Left renal pelvis (tissue), 4 donors: ENCODE measurements at regions not wholly inside any gene's neighbourhood (a gene's known extent, or its start where the extent isn't known, plus 50 kb on each side); places are given as distances from the start of the nearest gene placed in this dataset.

Source experiments
- DNase-seq, 4 donors: peaks; one replicate each; pipeline ENCODE4 v3.0.0-alpha.2; 2013; ENCODE audit warnings: low read depth in 4 of 4, low spot score in 3 of 4

GRCh38 chr2:105574796-105575344 is 169.8 kb upstream of the NCK2 start:
- no peak for DNase-seq

DNA sequence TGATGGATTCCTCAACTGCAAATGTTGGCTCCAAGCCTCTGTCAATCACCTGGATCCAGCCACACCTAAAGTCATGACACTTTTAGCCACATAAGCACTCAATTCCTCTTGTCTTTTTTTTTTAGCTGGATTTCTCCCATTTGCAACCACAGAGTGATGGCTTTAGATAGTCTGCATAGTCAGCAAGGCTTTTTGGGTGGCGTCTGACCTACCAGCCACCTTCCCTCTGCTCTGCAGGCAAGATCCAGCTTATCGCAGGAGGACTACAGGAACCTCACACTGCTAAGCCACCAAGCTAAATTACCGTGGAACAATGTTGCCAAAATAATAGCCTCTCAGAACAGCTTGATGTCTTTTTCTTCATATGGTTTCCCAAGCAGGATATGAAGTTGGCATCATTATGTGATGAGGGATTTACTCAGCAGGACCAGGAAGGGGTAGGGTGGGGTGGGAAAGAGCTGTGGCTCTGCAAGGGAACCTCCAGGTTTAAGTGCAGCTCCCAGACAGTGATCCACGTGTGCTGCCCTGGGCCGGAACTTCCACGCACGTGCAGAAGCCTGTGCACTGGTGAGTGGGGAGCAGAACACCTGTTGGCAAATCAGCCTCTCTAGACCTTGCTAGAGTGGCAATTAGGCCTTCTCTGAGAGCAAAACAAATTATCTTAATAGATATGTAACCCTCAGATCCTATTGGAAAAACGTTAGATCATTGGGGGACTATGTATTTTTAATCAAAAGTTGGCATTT is 170.6 kb upstream of the NCK2 start:
- no peak for DNase-seq

DNA sequence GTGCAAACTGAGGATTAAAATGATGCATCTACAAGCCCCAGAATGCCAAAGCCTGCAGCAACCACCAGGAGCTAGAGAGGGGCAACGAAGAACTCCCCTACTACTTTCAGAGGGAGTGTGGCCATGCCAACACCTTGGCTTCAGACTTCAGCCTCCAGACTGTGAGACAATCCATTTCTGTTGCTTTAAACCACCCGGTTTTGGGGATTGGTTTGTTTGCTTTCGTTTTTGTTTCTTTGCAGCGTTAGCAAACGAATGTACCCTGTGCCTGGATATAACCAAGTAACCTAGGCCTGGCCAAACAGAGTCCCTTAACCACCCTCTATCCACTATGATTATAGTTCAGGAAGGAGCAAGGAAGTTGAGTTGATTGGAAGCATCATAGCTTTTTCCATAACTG is 171.2 kb upstream of the NCK2 start:
- no peak for DNase-seq

GRCh38 chr2:105571445-105571987 is 172.7 kb upstream of the FHL2 start:
- DNase-seq = no peak

GRCh38 chr2:105570757-105571156 is 171.9 kb upstream of the FHL2 start:
- DNase-seq = no peak

GRCh38 chr2:105570326-105570725 is 171.5 kb upstream of the FHL2 start:
- DNase-seq = no peak

DNA sequence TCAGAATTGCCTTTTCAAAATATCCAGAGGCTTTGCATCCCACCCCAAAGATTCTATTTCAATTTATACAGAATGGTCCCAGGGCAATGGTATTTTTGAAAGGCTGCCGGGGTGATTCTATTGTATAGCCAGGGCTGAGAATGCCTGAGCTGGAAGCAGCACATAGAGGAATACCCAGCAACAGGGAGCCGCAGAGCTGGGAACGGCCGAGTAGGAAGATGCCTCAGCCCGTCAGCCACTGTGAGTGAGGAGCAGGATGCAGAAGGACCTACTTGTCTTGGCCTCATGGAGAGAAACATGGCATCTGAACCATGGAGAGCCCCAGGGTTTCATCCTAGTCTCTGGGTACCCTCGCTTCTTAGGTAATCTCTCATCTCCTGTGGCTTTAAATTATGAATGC is 170.8 kb upstream of the FHL2 start:
- no peak for DNase-seq

DNA sequence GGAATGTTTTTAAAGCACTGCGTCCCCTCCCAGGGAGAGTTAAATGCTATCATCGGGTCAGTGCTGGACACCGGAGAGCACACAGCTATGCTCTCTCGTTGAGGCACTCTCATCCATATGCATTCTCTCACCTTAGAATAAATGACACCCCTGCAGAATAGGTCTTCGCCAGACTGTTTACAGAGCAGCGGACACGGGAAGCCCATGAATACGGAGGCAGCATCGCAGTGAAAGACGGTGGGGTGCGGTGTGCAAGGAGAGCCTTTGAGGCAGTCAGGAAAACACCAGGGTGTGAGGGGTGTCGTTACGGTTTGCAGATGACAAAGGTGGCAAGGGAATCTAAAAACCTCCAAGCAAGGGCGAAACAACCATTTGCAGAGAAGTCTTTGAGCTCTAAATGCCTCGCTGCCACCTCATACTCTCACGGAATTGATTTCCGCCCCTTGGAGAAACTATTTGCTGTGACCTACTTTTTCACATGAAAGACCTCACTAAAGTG is 169.2 kb upstream of the FHL2 start:
- no peak for DNase-seq

- no peak for DNase-seq
Observed at GRCh38 chr2:105563000-105563719, 164.3 kb upstream of the FHL2 start.

- no peak for DNase-seq
Observed at GRCh38 chr2:105561401-105561800, 162.6 kb upstream of the FHL2 start.

DNA sequence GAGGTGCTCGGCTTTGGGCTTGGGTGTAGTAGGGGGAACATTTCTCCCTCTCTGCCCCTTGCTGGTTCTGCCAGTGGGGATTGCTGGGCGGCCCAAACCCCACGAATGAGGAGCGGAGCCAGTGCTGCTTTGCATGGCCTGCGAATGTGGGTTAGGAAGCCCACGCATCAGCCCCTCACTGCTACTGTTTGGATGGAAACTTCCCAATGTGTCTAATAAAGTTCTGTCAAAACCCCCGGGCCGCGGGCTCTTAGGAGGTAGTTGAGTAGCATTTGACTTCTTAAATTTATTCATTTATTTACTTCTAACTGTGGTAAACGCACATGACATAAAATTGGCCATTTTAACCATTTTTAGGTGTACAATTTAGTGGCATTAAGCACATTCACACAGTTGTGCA is 161.3 kb upstream of the FHL2 start:
- DNase-seq = no peak

DNA sequence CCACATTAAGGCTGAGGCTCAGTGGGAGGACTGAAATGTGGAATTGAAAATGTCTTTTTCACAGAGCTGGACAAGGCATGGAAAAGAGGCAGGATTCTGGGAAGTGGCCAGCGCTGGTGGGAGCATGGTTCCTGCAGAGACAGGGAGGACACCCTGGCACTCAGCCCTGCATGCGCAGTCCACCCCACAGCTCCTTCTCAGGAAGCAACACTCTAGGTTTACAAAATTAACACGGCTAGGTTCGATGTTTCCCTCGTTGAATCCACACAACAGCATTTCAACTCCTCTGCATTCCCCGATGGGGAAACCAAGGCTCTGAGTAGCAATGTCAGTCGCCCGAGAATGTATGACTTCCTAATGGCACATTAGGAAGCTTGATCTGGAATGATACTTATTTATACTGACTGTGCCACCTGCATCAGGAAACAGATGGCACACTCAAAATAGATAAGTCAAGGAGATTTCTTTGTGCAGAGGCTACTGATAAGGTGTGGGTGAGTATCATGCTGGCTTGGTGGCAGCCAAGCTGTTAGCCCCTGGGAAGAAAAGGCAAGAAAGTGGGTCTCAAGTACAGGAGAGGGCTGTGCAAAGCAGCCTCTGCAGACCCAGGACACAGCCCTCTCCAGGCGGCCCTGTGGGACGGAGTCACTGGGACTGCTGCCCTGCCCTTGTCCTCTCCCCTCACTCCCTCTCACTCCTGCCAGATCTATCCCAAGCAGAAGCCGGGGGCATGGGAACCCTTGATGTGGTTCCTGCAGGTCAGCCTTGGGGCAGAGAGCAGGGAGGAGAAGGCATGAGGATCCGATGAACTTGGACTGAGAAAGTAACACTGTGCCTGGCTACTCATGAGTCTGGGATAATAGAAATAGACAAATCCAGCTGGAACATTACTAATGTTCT is 158.4 kb upstream of the FHL2 start:
- DNase-seq = no peak

GRCh38 chr2:105556366-105556765 is 157.5 kb upstream of the FHL2 start:
- no peak for DNase-seq

GRCh38 chr2:105554235-105554634 is 155.4 kb upstream of the FHL2 start:
- no peak for DNase-seq

DNA sequence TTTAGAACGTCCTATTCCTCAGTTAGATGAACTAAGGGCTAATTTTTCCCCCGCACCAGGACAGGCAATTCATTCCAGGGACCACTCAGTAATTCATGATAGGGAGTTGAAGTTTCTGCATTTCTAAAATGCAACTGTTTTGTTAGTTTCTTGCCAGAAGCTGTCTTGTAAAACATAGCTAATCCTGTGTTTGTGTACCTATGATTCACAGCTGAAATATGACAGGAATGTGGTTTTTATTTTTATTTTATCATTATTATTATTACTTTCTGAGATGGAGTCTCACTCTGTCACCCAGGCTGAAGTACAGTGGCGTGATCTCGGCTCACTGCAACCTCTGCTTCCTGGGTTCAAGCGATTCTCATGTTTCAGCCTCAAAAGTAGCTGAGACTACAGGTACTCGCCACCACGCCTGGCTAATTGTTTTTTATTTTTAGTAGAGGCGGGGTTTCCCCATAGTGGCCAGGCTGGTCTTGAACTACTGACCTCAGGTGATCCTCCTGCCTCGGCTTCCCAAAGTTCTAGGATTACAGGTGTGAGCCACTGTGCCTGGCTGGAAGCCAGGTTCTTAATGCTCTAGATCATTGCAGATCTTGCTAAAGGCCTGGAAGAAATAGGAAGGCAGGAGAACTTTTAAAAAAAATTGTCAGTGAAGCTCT is 154.8 kb upstream of the FHL2 start:
- DNase-seq = no peak

- DNase-seq = no peak
Observed at GRCh38 chr2:105546628-105546974, 147.8 kb upstream of the FHL2 start.

DNA sequence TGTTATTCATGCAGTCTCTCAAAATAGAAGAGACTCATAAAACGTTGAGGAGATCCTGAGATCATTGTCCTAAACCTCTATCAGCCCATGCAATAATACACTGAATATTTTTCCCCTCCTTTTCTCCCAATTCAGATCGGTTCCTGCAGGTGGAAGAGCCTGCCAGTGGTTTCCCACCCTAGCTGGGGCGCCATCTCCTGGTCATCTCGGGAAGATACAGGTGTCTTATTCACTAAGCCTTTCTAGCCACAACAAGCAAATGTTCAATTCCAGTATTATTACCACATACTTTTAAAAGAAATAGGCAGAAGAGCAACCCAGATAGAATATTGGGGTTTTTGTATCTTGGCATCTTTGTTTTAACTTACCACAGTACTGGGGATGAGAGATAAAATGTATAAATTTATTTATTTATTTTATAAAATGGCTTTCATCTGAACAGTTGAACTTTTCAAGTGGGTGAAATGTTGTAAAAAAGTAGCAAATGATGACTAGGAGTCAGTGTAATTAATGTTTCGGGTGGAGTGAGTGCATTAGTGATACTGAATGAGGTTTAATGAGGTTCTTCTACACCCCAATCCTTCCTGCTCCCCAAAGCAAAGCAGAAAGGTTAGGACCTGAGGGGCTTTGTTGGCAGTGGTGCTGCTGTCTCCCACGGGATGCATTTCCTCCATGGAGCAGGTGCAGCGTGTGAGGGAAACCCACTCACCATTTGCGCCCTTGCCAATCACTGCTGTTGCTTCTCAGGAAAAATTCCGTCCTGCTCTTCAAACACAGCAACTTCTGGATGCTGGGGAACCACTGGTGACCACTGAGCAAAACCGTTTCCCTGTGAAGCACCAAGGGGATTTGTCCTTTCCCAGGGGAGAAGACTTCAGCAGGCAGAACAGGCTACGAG is 147.1 kb upstream of the FHL2 start:
- DNase-seq = peak in 1 of 4 donors; percentile 34

DNA sequence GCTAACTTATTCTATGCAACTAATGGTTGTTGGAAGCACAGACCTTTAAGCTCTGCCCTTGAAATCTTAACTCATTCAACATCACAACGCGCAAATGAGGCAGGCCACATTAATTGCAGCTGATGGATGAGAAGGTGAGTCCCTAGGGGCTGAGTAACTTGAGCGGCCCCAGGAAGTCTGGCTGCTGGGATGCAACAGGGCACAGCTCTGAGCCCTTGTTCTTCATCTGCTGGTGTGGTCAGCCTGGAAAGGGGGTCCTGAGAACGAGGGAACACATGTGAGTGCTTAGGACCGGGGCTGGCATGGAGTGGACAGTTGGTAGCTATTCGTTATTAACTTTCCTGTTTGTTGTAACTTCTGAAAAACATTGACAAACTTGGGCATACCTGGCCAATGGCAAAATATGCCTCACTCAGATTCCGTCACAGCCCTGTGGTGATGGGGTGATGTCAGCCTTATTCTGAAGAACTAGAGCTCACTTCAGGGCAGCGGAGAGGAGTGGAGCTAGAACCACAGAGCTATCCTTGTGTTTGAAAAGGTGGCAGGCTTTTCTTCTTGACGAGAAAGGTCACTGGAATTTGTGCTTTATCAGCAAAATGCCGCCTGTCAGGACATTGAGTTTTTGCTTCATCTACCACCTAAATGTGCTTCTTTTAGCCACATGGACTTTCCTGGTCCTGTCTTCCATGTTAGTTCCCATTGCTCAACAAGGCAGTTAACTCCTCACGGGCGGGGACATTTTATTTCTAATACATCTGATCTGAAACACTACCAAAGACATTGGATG is 145.9 kb upstream of the FHL2 start:
- DNase-seq = no peak
